Colonic mucosa (tissue), 4 donors: ENCODE measurements at regions not wholly inside any gene's neighbourhood (a gene's known extent, or its start where the extent isn't known, plus 50 kb on each side); places are given as distances from the start of the nearest gene placed in this dataset.

Source experiments
- DNase-seq: peaks from one replicate; pipeline ENCODE4 v3.0.0-alpha.2; 2020
- H3K27ac ChIP-seq: fragments of 200-600 bp; one replicate; pipeline ENCODE4 v1.8.0; 2021
- H3K27me3 ChIP-seq: fragments of 200-600 bp; one replicate; pipeline ENCODE4 v1.8.0; 2021
- H3K36me3 ChIP-seq: fragments of 200-600 bp; one replicate; pipeline ENCODE4 v1.8.0; 2021
- H3K4me1 ChIP-seq: fragments of 200-600 bp; one replicate; pipeline ENCODE4 v1.8.0; 2021; ENCODE audit warnings: mild to moderate bottlenecking
- H3K4me3 ChIP-seq: fragments of 200-600 bp; one replicate; pipeline ENCODE4 v1.8.0; 2021
- H3K9ac ChIP-seq, 2 donors: one replicate each; pipeline ENCODE4 v1.7.0; 2013; ENCODE audit warnings: control low read depth in 2 of 2, low read depth in 2 of 2, low read length in 2 of 2
- H3K9me3 ChIP-seq: fragments of 200-600 bp; one replicate; pipeline ENCODE4 v1.8.0; 2021
- CTCF ChIP-seq: fragments of 200-600 bp; IDR thresholded peaks from one replicate; pipeline ENCODE4 v1.8.0; 2022; ENCODE audit warnings: antibody characterized with exemption, mild to moderate bottlenecking
- intact Hi-C: fragments of 100-400 bp; cut with DNase I; formaldehyde crosslinking; loops from one replicate; pipeline ENCODE4 v1.14.1; 2022
- donor health status: healthy.
- donor health status: DM: no; HTN: no; CAD: no.
- donor health status: DM: no; HTN: no; CAD: no.

- intact Hi-C loops = no loop called here
- Histone ChIP-seq H3K4me3 (no peak overlapping the region), H3K27ac (no peak overlapping the region), H3K9ac (no peak overlapping the region), H3K36me3 (no peaks in the 10 kb centered on the region), H3K4me1 (no peaks in the 10 kb centered on the region), H3K27me3 (no peaks in the 10 kb centered on the region), H3K9me3 (peaks cover 5% of the 10 kb centered on the region)
- no peak for TF ChIP-seq CTCF
- DNase-seq = no peak
Measured at GRCh38 chr21:24150753-24151152, 1456.5 kb downstream of the MRPL39 start.

GRCh38 chr21:24148461-24148860, 1458.8 kb downstream of the MRPL39 start:
- Histone ChIP-seq H3K27me3 (no peaks in the 10 kb centered on the region), H3K36me3 (no peaks in the 10 kb centered on the region), H3K9me3 (peaks cover 4% of the 10 kb centered on the region), H3K4me3 (no peak overlapping the region), H3K27ac (no peak overlapping the region), H3K4me1 (no peaks in the 10 kb centered on the region), H3K9ac (no peak overlapping the region)
- no peak for TF ChIP-seq CTCF
- no peak for DNase-seq
- intact Hi-C loops = no loop called here

- Histone ChIP-seq H3K9me3 (no peaks in the 10 kb centered on the region), H3K36me3 (no peaks in the 10 kb centered on the region), H3K9ac (no peak overlapping the region), H3K27me3 (no peaks in the 10 kb centered on the region), H3K4me1 (no peaks in the 10 kb centered on the region), H3K27ac (no peak overlapping the region), H3K4me3 (no peak overlapping the region)
- intact Hi-C loops = no loop called here
- no peak for DNase-seq
- TF ChIP-seq CTCF = no peak
Measured at GRCh38 chr21:24147674-24148073, 1459.6 kb downstream of the MRPL39 start.

GRCh38 chr21:24131056-24131455, 1476.2 kb downstream of the MRPL39 start:
- H3K27ac ChIP-seq = no peak overlapping the region
- no peaks in the 10 kb centered on the region for H3K27me3 ChIP-seq
- no peak for TF ChIP-seq CTCF
- DNase-seq = no peak
- no peaks in the 10 kb centered on the region for H3K36me3 ChIP-seq
- H3K4me3 ChIP-seq = no peak overlapping the region
- intact Hi-C loops = no loop called here
- H3K9ac ChIP-seq = no peak overlapping the region
- H3K9me3 ChIP-seq = no peaks in the 10 kb centered on the region
- H3K4me1 ChIP-seq = no peaks in the 10 kb centered on the region

GRCh38 chr21:24127651-24128050, 1479.6 kb downstream of the MRPL39 start:
- intact Hi-C loops = no loop called here
- H3K4me1 ChIP-seq = no peaks in the 10 kb centered on the region
- no peak for DNase-seq
- no peak overlapping the region for H3K27ac ChIP-seq
- TF ChIP-seq CTCF = no peak
- H3K9ac ChIP-seq = no peak overlapping the region
- H3K9me3 ChIP-seq = peaks cover 4% of the 10 kb centered on the region
- H3K27me3 ChIP-seq = no peaks in the 10 kb centered on the region
- no peaks in the 10 kb centered on the region for H3K36me3 ChIP-seq
- no peak overlapping the region for H3K4me3 ChIP-seq

GRCh38 chr21:24123785-24124184, 1483.5 kb downstream of the MRPL39 start:
- H3K9ac ChIP-seq = no peak overlapping the region
- intact Hi-C loops = no loop called here
- no peaks in the 10 kb centered on the region for H3K36me3 ChIP-seq
- no peaks in the 10 kb centered on the region for H3K27me3 ChIP-seq
- DNase-seq = no peak
- H3K27ac ChIP-seq = no peak overlapping the region
- no peaks in the 10 kb centered on the region for H3K4me1 ChIP-seq
- peaks cover 4% of the 10 kb centered on the region for H3K9me3 ChIP-seq
- TF ChIP-seq CTCF = no peak
- H3K4me3 ChIP-seq = no peak overlapping the region
